GM12864 (cell line): ENCODE measurements at regions not wholly inside any gene's neighbourhood (a gene's known extent, or its start where the extent isn't known, plus 50 kb on each side); places are given as distances from the start of the nearest gene placed in this dataset.
"Not testable (repeated sequence)": the region's sequence is repeated elsewhere in the genome, so short reads cannot be mapped to it uniquely, and the experiment has no call there.

Experiments used
- DNase-seq: peaks from one replicate; pipeline ENCODE4 v3.0.0-alpha.2; 2011; ENCODE audit warnings: low read depth
- H3K4me3 ChIP-seq: 2 replicates; pipeline ENCODE4 v1.5.1; 2011; ENCODE audit warnings: mild to moderate bottlenecking, low read depth, low read length, control low read depth
- CTCF ChIP-seq: IDR thresholded peaks from 2 replicates; pipeline ENCODE4 v1.5.1; 2011; ENCODE audit warnings: low read depth, mild to moderate bottlenecking, moderate library complexity, low read length, control low read depth, inconsistent platforms; ENCODE audit errors: missing control alignments

DNA sequence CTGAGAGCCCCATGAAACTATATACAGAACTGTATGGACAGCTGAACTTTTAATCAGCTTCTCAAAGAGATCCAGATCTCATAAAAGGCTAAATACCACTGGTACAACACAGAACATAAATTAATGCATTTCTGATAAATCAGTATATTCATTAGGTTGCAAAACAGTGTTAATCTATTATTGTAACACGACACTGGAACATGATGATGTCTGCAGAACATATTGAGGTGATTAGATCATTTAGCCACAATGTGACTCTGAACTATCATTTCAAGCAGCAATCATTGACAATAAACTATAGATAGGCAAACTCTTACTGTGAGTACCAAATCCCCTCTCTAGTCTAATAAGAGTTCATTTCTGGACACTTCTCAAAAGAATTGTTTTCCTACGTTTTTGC is 50.3 kb downstream of the GASK1B start:
- DNase-seq: no peak
- TF ChIP-seq CTCF: no peak

DNA sequence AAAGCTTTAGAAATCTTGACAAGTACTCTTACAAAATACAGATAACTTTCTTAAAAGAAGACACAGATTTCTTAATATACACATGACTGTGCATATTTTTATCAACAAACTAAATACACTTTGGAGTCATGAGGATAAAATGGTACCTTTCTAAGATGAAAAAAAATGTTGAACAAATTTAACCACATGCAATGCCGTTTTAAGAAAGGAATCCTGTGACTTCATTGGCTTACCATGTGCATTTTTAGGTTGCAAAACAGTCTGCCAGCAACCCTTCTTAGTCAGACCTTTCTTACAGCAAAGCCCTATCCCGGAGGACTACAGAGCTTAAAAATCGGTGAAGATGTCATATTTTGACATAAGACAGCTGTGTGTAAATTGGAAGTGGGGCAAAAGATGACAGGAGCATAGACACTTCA is 51.7 kb downstream of the GASK1B start:
- no peak for DNase-seq
- no peak overlapping the region for H3K4me3 ChIP-seq
- TF ChIP-seq CTCF: no peak

More for the DNA sequence above, 50.3 kb downstream of the GASK1B start:
- H3K4me3 ChIP-seq: no peak overlapping the region

GRCh38 chr4:158120645-158121151 is 52.1 kb downstream of the GASK1B start:
- DNase-seq, H3K4me3 ChIP-seq: not testable (repeated sequence)

DNA sequence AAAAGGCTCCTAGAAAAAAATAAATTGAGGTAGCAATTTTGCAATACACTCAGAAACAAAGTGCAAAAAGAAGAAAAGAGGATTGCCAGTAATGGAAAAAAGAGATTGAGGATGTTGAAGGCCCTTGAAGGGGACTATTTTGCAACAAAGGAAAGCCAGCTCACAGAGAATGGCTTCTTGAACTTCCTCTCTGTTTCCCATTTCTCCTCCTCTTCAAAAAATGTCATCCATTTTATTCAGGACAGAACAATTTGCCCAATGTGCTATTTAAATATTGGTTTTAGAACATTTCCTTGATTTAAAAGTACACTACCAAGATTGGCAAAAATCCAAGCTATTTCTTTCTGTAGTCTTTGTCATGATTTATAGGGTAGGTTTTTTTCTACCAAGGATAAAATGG is 60.2 kb downstream of the GASK1B start:
- no peak overlapping the region for H3K4me3 ChIP-seq
- TF ChIP-seq CTCF: no peak
- DNase-seq: no peak

DNA sequence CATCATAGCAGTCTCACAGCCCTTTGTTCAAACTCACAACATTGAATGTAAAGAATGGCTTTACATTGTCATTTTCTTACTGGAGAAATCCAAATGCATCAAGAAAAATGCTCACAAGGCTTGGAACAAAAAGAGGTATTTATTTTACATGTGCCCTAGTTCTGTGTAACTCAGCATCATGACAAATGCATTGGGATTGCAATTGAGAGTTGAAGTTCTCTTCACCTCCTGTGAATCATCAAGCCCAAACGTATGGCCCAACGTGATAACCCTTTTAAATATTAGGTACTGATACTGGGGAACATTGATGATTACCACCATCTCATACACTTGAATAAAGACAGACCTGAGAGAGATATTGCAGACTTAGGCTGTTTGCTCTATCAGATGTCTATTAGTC is 61.6 kb downstream of the GASK1B start:
- TF ChIP-seq CTCF: no peak
- H3K4me3 ChIP-seq: no peak overlapping the region
- no peak for DNase-seq

- DNase-seq: no peak
- no peak for TF ChIP-seq CTCF
- no peak overlapping the region for H3K4me3 ChIP-seq
These were observed 69.9 kb downstream of the GASK1B start for GRCh38 chr4:158102904-158103303.

DNA sequence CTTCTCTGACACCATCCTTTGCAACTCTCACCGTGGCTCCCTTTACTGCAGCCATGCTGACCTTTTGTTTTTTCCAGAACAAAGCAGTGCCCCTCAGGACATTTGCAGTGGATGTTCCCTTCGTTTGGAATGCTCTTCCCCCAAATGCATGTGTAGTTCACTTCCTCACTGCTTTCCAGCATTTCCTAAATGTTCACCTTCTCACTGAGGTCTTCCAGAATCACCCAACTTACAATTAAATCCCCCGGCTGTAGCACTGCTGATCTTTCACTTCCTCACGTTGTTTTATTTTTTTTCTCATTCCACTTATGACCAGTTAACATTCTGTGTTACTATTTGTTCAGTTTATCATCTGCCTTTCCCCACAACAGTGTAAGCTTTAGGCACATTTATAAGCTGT is 73.1 kb downstream of the GASK1B start:
- no peak for TF ChIP-seq CTCF
- no peak overlapping the region for H3K4me3 ChIP-seq
- no peak for DNase-seq
